Glutamatergic neuron (in vitro differentiated cells): ENCODE measurements at regions not wholly inside any gene's neighbourhood (a gene's known extent, or its start where the extent isn't known, plus 50 kb on each side); places are given as distances from the start of the nearest gene placed in this dataset.

Source experiments
- DNase-seq: peaks from one replicate; pipeline ENCODE4 v3.0.0; 2022
- H3K27ac Mint-ChIP-seq: one replicate; pipeline ENCODE4 v1.8.0; 2020; ENCODE audit warnings: mild to moderate bottlenecking, mixed read lengths, inconsistent platforms; ENCODE audit not compliant: unreplicated experiment
- H3K27me3 Mint-ChIP-seq: one replicate; pipeline ENCODE4 v1.8.0; 2020; ENCODE audit warnings: mild to moderate bottlenecking, moderate library complexity, mixed read lengths, inconsistent platforms; ENCODE audit not compliant: unreplicated experiment
- H3K36me3 Mint-ChIP-seq: one replicate; pipeline ENCODE4 v1.8.0; 2020; ENCODE audit warnings: mild to moderate bottlenecking, mixed read lengths, inconsistent platforms; ENCODE audit not compliant: unreplicated experiment
- H3K4me1 Mint-ChIP-seq: one replicate; pipeline ENCODE4 v1.8.0; 2020; ENCODE audit warnings: mild to moderate bottlenecking, low read depth, mixed read lengths, inconsistent platforms; ENCODE audit not compliant: unreplicated experiment
- H3K4me3 Mint-ChIP-seq: one replicate; pipeline ENCODE4 v1.8.0; 2020; ENCODE audit warnings: mild to moderate bottlenecking, mixed read lengths, inconsistent platforms; ENCODE audit not compliant: unreplicated experiment
- H3K9me3 Mint-ChIP-seq: one replicate; pipeline ENCODE4 v1.8.0; 2020; ENCODE audit warnings: mild to moderate bottlenecking, moderate library complexity, mixed read lengths, inconsistent platforms; ENCODE audit not compliant: unreplicated experiment
- CTCF ChIP-seq: fragments of 200-600 bp; sonication (generic); IDR thresholded peaks from one replicate; pipeline ENCODE4 v1.5.0; 2021; ENCODE audit not compliant: partially characterized antibody, unreplicated experiment

- Mint-ChIP-seq H3K27ac (no peak overlapping the region), H3K9me3 (no peaks in the 10 kb centered on the region), H3K4me1 (peaks cover 2% of the 10 kb centered on the region), H3K36me3 (no peaks in the 10 kb centered on the region), H3K27me3 (no peaks in the 10 kb centered on the region), H3K4me3 (no peak overlapping the region)
- no peak for DNase-seq
- TF ChIP-seq CTCF = no peak
Observed at GRCh38 chr1:30505853-30506252, 217.5 kb downstream of the MATN1 start.

GRCh38 chr1:30492451-30492850 lies 230.9 kb downstream of the MATN1 start:
- Mint-ChIP-seq H3K36me3 (peaks cover 17% of the 10 kb centered on the region), H3K4me3 (no peak overlapping the region), H3K27ac (no peak overlapping the region), H3K4me1 (no peaks in the 10 kb centered on the region), H3K27me3 (peaks cover 4% of the 10 kb centered on the region), H3K9me3 (peaks cover 11% of the 10 kb centered on the region)
- TF ChIP-seq CTCF = no peak
- no peak for DNase-seq

GRCh38 chr1:30491831-30492230 lies 231.6 kb downstream of the MATN1 start:
- Mint-ChIP-seq H3K4me3 (no peak overlapping the region), H3K9me3 (peaks cover 11% of the 10 kb centered on the region), H3K4me1 (no peaks in the 10 kb centered on the region), H3K27me3 (peaks cover 4% of the 10 kb centered on the region), H3K36me3 (peaks cover 17% of the 10 kb centered on the region), H3K27ac (no peak overlapping the region)
- DNase-seq = no peak
- TF ChIP-seq CTCF = no peak

DNA sequence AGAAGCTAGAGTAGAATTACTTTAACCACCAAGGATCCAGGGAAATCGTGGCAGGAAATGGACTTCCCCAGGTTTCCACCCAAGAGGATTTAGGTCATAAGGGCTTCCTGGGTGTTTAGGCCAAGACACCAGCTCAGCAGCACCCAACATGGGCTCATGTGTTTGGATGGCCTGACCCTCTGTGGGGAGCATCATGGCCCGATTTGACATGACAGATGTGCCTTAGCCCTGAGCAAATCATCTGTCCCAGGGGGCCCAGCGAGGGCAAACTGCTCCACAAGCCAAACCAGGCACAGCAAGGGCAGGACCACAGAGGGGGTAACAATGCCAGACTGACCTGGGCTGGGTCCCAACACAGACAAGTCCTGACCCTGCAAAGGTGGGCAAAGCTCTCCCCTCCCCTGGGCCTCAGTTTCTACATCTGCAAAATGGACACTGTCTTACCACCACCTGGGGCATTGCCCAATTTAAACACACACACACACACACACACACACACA lies 232.8 kb downstream of the MATN1 start:
- H3K27me3 Mint-ChIP-seq = peaks cover 4% of the 10 kb centered on the region
- no peak overlapping the region for H3K27ac Mint-ChIP-seq
- TF ChIP-seq CTCF = no peak
- H3K9me3 Mint-ChIP-seq = peaks cover 7% of the 10 kb centered on the region
- DNase-seq = no peak
- no peaks in the 10 kb centered on the region for H3K4me1 Mint-ChIP-seq
- H3K36me3 Mint-ChIP-seq = peaks cover 15% of the 10 kb centered on the region
- H3K4me3 Mint-ChIP-seq = no peak overlapping the region

DNA sequence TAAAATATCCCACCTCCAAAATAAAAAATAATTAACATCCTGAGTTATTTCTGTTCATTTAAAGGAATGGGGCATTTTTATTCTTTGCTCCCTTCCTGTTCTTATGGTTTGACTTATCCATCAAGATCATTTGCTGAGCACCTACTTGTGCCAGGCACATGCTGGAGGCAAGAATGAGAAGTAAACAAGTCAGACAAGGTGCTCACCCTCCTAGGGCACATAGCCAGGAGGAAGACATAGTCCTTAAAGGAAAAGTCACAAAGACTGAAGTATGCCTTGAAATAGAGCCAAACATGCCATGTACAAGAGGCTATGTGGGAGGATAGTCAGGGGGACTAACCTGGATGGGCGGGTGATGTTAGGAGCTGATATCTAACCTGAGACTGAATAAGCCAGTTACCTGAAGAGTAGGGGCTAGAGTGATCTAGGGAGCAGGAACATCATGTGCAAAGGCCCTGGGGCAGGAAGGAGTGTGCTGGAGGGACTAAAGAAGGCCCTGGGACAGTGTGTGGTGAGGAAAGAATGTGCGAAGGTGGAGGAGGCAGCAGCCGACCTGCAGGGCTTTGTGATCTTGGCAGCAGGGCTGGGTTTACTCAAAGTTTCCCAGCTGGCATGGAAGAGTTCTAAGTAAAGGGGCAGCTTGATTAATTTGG lies 233.5 kb downstream of the MATN1 start:
- Mint-ChIP-seq H3K27me3 (peaks cover 4% of the 10 kb centered on the region), H3K9me3 (peaks cover 6% of the 10 kb centered on the region), H3K36me3 (peaks cover 14% of the 10 kb centered on the region), H3K27ac (no peak overlapping the region), H3K4me1 (no peaks in the 10 kb centered on the region), H3K4me3 (no peak overlapping the region)
- no peak for DNase-seq
- no peak for TF ChIP-seq CTCF
